ENCODE measurements at regions not wholly inside any gene's neighbourhood (a gene's known extent, or its start where the extent isn't known, plus 50 kb on each side); places are given as distances from the start of the nearest gene placed in this dataset.

GRCh38 chr10:62726142-62726541, 78.4 kb upstream of the ADO start:
- Histone ChIP-seq H3K4me1 (replicated peaks) (no peaks in the 10 kb centered on the region), H3K9me3 (no peaks in the 10 kb centered on the region), H3K27ac (no peak overlapping the region), H3K27me3 (replicated peaks; ENCODE audit: insufficient read depth) (no peaks in the 10 kb centered on the region), H3K36me3 (no peaks in the 10 kb centered on the region), H3K4me3 (no peak overlapping the region)
- intact Hi-C loops (cut with DNase I) = no loop called here
- no peak for DNase-seq (ENCODE audit: low spot score)
- WGBS = 75% methylated on average over 5 of the region's 5 CpGs
- TF ChIP-seq CTCF (IDR thresholded peaks at IDR 0.05) (no peak), POLR2A (IDR thresholded peaks at IDR 0.05) (no peak), POLR2AphosphoS5 (IDR thresholded peaks at IDR 0.05) (no peak)

GRCh38 chr10:62726638-62727037, 77.9 kb upstream of the ADO start:
- TF ChIP-seq CTCF (IDR thresholded peaks at IDR 0.05) (no peak), POLR2AphosphoS5 (IDR thresholded peaks at IDR 0.05) (no peak), POLR2A (IDR thresholded peaks at IDR 0.05) (no peak)
- Histone ChIP-seq H3K4me1 (replicated peaks) (no peaks in the 10 kb centered on the region), H3K4me3 (no peak overlapping the region), H3K27ac (no peak overlapping the region), H3K36me3 (no peaks in the 10 kb centered on the region), H3K9me3 (no peaks in the 10 kb centered on the region), H3K27me3 (replicated peaks; ENCODE audit: insufficient read depth) (no peaks in the 10 kb centered on the region)
- DNase-seq (ENCODE audit: low spot score) = no peak
- WGBS = 89% methylated on average over 2 of the region's 2 CpGs
- intact Hi-C loops (cut with DNase I) = no loop called here

- H3K9me3 ChIP-seq = no peaks in the 10 kb centered on the region
- H3K4me3 ChIP-seq = no peak overlapping the region
- no peak for TF ChIP-seq POLR2A (IDR thresholded peaks at IDR 0.05)
- intact Hi-C loops (cut with DNase I) = no loop called here
- no peak overlapping the region for H3K27ac ChIP-seq
- H3K27me3 ChIP-seq (replicated peaks; ENCODE audit: insufficient read depth) = no peaks in the 10 kb centered on the region
- no peak for DNase-seq (ENCODE audit: low spot score)
- H3K4me1 ChIP-seq (replicated peaks) = no peaks in the 10 kb centered on the region
- 95% methylated on average over 2 of the region's 2 CpGs for WGBS
- no peaks in the 10 kb centered on the region for H3K36me3 ChIP-seq
Observed at GRCh38 chr10:62727934-62728333, 76.6 kb upstream of the ADO start.

- TF ChIP-seq POLR2A (IDR thresholded peaks at IDR 0.05) (no peak), CTCF (IDR thresholded peaks at IDR 0.05) (no peak), POLR2AphosphoS5 (IDR thresholded peaks at IDR 0.05) (no peak)
- no peak for DNase-seq (ENCODE audit: low spot score)
- H3K36me3 ChIP-seq = no peaks in the 10 kb centered on the region
- 92% methylated on average over 1 of the region's 1 CpG for WGBS
- no peaks in the 10 kb centered on the region for H3K4me1 ChIP-seq (replicated peaks)
- no peak overlapping the region for H3K27ac ChIP-seq
- H3K4me3 ChIP-seq = no peak overlapping the region
- intact Hi-C loops (cut with DNase I) = no loop called here
- H3K9me3 ChIP-seq = no peaks in the 10 kb centered on the region
- no peaks in the 10 kb centered on the region for H3K27me3 ChIP-seq (replicated peaks; ENCODE audit: insufficient read depth)
Observed at GRCh38 chr10:62728479-62728878, 76.0 kb upstream of the ADO start.

GRCh38 chr10:62732841-62733653, 71.5 kb upstream of the ADO start:
- Histone ChIP-seq H3K27me3 (replicated peaks; ENCODE audit: insufficient read depth) (no peaks in the 10 kb centered on the region), H3K27ac (no peak overlapping the region), H3K4me1 (replicated peaks) (no peaks in the 10 kb centered on the region), H3K9me3 (no peaks in the 10 kb centered on the region), H3K36me3 (no peaks in the 10 kb centered on the region), H3K4me3 (no peak overlapping the region)
- WGBS = 78% methylated on average over 7 of the region's 7 CpGs
- TF ChIP-seq POLR2AphosphoS5 (IDR thresholded peaks at IDR 0.05) (no peak), POLR2A (IDR thresholded peaks at IDR 0.05) (no peak)
- DNase-seq (ENCODE audit: low spot score) = no peak
- intact Hi-C loops (cut with DNase I) = no loop called here
